ENCODE measurements at regions not wholly inside any gene's neighbourhood (a gene's known extent, or its start where the extent isn't known, plus 50 kb on each side); places are given as distances from the start of the nearest gene placed in this dataset.

DNA sequence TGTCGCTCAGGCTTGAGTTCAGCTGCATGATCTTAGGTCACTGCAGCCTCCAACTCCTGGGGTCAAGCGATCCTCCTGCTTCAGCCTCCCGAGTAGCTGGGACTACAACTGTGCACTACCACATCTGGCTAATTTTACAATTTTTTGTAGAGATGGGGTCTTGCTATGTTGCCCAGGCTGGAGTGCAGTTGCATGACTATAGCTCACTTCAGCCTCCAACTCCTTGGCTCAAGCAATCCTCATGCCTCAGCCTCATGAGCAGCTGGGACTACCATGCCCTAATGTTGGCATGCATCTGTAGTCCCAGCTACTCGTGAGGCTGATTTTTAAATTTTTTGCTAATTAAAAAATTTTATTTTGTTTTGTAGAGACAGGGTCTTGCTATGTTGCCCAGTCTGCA, 101.9 kb upstream of the NPTX2 start:
- no peak for DNase-seq (ENCODE audit: low spot score)

DNA sequence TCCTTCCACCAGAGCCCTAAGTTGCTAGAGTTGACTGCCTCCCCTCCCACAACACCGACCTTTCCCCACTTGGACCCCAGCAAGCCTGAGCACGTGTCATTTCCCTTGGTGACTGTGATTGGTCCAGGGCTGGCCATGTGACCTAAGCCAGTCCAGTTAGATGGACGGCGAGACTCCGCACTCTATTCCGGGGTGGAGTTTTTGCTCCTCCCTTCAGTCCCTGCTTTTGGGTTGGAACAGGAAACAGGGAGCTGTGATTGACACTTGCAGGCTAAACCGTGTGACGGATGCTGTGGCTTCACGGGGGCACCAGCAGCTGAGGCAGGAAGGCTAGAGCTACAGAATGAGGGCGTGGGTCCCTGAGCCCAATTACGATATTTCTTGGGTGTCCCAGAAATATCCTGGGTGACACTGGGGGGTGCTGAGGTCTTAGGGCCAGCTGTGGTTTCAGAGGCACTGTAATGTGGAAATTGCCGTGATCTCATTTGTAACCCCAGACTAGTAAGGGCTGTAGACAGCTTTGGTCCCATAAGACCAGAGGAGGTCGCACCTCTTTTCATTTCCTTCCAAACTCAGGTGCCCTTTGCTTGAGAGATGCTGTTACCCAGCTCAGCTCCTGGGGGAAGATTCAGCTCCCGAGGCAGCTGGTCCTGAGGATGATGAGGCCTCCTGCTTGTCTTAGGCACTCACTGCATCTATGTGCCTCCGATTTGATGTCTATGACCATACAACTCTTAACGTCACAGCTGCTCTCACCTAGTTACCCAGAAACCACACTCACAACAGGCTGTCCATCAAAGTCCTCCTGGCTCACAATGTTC, 102.7 kb upstream of the NPTX2 start:
- DNase-seq (ENCODE audit: low spot score): peak; percentile 58

DNA sequence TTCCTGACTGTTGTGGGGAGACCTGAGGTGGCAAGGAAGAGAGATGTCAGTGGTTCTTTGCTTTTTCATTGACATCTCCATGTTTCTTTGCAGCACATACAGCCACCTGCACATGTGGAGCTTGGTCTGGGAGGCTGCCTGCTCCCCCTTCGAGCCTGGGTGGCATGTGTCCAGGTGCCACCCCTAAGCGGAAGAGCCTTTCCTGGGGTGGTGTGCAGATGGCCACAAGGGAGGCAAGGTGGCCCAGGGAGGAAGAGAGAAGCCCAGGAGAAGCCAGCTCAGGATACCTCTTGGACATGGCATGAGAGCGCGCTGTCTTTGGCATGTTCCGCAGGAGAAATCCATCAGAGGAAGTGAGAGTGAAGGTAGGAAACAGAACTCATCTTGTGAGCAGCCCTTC, 105.9 kb upstream of the NPTX2 start:
- no peak for DNase-seq (ENCODE audit: low spot score)

DNA sequence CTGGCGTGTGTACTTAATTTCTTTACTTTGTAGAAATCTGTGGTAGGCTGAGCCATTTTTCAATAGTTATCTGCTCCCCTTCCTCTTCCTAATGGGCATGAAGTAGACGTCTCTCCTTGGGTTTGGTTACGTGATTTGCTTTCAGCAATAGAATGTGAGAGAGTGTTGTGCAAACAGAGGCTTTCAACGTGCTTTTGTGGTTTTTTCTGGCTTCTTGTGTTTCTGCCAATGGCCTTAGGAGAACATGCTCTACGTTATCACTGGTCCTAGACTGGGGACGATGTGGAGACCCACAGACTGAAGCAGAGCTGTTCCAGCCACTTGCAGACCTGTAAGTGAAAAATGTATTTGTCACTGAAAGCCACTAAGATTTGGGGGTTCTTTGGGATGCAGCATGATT, 107.2 kb upstream of the NPTX2 start:
- DNase-seq (ENCODE audit: low spot score): no peak

DNA sequence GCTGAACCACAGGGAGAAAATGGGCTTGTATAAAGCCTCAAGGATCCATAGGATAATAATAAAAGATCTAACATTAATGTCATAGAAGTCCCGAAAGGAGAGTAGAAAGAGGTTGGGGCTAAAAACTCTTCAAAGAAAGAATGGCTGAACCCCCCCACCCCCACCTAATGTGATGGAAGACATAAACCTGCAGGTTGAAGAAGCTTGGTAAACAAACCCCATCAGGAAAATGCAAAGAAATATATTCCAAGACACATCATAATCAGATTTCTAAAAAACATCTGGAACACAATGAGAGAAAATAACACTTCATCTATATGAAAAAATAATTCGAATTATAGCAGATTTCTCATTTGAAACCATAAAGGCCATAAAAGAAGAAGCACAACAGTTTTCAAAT, 105.6 kb upstream of the BAIAP2L1 start:
- no peak for DNase-seq (ENCODE audit: low spot score)

DNA sequence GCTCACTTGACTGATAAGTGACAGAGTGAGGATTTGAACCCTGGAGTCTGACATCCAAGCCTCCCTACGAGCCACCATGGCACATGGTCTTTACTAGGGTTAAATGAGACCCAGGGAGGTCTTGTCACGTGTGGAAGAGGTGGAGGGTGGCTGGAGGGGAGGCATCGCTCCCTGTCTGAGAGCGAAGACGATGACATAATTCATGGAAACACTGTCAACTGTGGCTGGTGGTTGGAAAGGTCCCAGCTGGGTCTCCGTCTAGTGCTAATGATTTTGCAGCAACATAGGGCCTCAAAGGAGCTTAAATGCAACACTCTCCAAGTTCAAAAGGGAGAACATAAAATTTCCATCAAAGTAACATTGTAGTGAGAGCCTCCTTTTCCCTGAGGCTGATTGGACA, 99.9 kb upstream of the BAIAP2L1 start:
- DNase-seq (ENCODE audit: low spot score): no peak

DNA sequence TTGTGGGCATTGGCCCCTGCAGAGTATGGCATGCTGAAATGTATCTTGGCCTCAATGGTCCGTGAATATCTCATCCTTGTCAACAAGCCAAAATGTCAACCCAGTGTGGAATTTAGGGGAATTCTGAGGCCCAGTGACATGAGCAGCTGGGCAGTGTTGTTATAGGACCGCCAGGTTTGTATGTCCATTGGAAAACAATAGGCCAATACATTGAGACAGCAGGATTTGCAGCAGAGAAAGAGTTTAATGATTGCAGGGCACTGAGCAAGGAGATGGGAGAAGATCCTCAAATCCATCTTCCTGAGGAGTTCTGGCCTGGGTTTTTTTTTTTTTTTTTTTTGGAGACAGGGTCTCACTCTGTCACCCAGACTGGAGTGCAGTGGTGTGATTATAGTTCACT, 95.7 kb upstream of the BAIAP2L1 start:
- DNase-seq (ENCODE audit: low spot score): no peak

DNA sequence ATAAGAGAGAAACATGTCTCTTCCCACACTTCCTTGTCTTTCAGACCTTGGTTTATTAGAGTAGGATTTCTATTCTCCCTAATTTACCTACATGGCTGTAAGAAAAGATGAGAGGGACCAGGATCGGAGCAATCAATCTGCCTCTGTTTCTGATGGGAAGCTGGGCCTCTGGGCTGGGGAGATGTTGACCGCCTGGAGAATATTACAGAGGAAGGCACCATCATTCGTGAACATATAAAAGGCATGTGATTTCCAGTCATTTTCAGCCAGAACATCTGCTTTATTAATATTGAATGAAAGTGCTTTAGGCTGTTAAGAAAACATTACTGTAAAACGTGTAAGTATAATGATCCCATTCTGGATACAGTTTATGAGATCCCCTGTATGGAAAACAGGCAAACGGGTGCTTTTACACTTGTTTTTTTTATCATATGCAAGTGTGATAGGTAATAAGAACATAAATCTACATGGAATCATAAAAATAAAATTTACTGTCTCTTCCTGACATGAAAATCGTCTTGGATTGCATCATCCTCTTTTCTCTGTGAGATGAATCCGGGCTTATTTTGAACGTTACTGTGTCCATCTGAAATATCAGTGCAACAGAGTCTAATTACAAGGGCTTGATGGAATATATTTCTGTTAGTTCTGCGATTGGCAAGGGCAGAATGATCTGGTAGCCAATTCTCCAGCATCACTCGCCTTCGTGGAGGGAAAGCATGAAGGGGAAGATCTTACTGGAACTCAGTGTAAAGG, 94.5 kb upstream of the BAIAP2L1 start:
- no peak for DNase-seq (ENCODE audit: low spot score)

DNA sequence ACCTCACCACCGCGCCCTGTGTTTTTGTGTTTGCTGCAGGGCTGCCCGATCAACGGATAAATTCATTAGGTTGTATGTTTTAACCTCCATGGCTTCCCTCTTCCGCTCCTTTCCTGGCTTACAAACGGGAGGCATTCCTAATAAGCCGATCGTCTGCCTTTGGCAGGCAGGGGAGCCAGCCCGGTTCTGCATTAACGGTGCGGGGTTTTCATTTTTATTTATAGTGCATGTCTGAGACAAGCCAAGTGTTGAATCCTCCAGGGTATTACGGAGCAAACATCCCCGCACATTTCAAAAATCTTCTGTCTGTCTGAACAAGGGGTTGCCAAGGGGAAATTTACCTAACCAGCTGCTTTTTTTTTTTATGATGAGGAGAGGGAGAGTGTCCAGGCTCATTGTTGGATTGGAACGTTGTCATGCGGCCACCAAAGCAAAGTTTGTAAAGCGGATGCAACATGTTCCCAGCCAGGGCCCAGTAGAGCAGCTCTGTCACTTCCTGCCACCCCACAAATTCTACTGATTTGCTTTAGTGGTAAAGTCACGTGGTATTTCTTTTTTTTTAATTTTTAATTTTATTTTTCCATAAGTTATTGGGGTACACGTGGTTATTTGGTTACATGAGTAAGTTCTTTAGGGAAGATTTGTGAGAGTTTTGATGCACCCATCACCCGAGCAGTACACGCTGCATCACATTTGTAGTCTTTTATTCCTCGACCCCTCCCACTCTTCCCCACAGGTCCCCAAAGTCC, 92.3 kb upstream of the BAIAP2L1 start:
- no peak for DNase-seq (ENCODE audit: low spot score)

DNA sequence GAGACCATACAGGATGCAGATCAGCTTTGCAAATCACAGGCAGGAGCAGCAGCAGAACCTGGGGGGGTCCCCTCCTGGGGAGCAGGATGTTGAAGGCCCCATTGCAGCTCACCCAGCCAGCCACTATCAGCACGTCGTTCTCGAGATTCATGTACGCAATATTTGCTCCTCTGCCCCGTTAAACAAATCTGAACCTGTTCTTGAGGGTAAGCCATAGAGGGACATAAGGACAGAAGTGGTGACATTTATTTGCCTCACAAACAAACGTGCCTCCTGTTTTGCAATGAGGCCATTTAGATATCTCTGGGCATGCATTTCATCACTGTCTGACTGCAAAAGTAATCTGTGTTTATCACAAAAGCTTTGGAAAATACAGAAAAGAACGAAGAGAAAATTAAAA, 87.3 kb upstream of the BAIAP2L1 start:
- no peak for DNase-seq (ENCODE audit: low spot score)

DNA sequence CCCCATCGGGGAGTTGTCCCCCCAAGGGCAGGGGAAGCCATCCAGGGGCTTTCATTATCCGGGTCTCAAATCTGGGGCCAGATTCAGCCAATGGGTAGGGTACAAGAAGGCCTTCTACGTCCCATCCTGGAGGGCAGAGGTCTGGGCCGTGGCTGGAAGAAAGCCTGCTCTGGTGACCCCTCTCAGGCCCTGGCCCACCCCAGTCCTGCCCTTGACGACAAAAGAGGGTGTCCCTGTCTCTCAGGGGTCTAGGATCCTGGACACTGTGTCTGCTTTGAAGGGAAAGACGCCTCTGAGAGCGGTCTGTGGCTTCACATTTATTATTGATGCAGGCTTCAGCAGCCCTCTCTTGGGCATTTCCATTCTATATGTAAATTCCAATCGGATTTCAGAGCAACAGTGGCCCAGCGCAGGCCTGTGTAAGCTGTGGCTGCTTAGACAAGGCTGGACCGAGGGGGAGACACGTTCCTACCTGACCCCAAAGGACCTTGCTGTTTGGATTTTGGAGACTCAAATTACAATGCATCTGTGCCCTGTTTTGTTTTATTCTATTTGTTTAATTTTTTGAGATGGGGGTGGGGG, 83.2 kb upstream of the BAIAP2L1 start:
- no peak for DNase-seq (ENCODE audit: low spot score)

DNA sequence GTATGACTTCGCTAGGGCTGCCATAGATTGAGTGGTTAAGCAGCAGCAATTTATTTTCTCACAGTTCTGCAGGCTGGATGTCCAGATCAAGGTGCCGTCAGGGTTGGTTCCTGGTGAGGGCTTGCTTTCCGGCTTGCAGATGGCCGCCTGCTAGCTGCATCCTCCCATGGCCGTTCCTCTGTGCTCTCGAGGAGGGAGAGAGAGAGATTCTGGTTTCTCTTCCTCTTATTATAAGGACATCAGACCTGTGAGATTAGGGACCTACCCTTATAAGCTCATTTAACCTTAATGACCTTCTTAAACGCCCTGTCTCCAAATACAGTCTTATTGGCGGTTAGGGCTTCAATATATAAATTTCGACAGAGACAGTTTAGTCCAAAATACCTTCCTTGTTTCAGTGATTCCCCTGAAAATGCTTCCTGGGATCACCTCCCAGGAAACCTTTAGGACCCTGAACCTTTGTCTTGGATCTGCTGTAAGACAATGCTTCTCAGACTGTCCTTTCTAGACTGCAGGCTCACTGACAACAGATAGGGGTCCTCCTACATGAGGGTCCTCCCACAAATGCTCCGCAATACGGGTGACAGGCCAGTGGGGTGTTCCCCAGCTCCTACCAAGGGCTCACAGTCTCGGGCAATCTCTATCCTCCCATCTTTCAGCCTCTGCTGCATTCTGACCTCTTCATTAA, 82.5 kb upstream of the BAIAP2L1 start:
- peak; percentile 41 for DNase-seq (ENCODE audit: low spot score)

DNA sequence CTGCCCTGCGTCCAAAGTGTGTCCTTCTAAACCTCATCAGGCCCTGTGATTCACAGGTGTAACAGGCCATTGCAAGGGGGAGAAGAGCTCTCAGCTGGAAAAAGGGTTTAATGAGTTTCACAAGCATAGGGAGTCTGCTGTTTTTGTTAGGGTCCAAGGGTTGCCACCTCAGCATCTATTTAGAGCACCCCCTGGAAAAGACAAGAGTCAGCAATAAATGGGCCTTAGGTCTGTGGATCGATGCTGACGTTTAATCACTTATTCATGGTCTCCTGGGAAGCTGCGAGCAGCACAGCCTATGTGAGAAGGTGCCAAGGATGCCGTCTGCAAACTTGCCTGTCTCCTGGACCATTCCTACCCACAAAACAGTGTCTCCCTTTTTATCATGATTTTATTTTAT, 78.4 kb upstream of the BAIAP2L1 start:
- DNase-seq (ENCODE audit: low spot score): no peak

DNA sequence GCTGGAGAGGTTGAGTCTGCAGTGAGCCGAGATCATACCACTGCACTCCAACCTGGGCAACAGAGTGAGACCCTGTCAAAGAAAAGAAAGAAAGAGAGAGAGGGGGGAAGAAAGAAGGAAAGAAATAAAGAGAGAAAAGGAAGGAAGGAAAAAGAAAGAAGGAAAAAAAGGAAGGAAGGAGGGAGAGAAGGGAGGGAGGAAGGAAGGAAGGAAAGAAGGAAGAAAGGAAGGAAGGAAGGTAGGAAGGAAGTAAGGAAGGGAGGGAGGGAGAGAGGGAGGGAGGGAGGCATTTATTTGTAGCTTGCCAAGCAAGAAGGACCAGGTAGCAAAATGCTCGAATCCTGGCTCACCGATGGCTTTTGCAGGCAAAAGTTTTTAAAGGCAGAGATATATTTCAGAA, 74.5 kb upstream of the BAIAP2L1 start:
- no peak for DNase-seq (ENCODE audit: low spot score)

DNA sequence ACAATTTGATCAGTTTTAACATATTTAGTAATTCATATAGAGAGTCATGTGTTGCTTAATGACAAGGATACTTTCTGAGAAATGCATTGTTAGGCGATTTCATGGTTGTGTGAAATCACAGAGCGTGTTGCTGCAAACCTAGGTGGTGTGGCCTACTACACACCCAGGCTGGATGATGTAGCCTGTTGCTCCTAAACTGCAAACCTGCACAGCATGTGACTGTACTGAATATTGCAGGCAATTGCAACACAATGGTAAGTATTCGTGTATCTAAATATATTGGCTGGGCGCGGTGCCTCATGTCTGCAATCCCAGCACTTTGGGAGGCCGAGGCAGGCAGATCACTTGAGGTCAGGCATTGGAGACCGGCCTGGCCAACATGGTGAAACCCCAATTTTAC, 73.7 kb upstream of the BAIAP2L1 start:
- no peak for DNase-seq (ENCODE audit: low spot score)

DNA sequence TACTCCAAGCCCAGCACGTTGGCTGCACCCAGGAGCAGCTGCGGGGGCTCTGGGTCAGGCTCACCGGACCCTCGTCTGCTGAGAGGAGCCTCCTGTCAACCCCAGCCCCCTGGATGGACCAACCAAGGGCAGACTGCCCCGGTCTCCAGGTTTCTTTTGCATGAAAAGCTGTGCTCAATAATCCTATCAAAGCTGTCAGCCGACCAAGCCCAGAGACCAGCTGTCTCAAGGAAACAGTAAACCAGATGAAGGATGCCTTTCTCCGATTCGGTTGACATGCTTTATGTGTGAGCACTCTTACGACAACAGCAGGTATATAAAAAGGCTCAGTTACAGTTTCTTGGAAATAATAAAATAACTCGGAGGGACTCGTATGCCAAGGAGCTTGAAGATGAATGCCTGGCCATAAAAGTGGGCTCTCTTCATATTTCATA, 71.6 kb upstream of the BAIAP2L1 start:
- no peak for DNase-seq (ENCODE audit: low spot score)

DNA sequence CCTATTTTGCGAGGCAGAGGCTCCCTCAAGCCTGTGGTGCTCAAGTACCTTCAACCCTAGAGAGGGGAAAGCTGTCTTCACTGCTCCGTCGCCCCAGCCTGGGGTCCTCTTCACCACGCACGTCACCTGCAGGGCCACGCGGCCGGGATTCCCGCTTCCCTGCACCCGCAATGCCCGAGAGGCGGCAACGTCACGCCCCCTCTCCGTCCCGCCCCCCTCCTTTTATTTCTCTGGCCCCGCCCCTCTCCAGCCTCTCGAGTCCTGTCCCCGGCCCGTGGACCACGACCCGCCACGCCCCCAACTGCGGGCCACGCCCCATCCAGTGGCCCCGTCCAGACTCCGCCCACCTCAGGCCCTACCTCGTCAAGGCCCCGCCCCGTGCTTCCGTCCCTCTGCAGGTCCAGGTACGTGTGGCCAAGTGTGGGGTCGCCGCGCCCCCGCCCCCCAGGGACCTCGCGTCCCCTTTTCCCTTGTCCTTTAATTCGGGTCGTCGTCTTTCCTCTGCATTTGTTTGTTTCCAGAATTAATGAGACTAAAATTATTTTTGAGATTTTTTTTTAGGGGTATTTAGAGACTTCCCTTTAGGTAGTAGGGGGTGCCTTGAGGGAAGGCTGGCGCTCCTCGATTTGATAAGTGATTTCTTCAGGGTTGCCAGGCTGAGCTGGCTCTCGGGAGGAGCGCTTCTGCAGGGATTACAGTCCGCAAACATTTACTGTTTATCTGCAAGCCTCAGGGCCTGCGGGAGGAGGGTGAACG, 69.8 kb upstream of the BAIAP2L1 start:
- peak; percentile 99 for DNase-seq (ENCODE audit: low spot score)

DNA sequence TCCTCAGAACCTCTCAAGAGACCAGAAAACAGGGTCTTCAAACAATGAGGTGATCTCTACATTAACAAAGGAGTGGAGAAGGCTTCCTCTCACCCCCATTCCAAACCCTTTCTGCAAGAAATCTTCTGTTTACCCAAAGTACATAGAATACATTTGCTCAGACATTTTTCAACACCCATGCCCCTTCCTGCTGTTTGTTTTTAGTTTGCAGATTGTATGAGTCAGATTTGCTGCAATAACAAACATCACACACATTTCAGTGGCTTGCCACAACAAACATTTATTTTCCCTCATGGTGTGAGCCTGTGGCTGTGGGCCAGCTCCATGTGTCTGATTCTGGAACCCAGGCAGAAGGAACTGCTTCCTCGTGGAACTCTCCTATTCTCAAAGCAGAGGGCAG, 68.2 kb upstream of the BAIAP2L1 start:
- DNase-seq (ENCODE audit: low spot score): no peak

DNA sequence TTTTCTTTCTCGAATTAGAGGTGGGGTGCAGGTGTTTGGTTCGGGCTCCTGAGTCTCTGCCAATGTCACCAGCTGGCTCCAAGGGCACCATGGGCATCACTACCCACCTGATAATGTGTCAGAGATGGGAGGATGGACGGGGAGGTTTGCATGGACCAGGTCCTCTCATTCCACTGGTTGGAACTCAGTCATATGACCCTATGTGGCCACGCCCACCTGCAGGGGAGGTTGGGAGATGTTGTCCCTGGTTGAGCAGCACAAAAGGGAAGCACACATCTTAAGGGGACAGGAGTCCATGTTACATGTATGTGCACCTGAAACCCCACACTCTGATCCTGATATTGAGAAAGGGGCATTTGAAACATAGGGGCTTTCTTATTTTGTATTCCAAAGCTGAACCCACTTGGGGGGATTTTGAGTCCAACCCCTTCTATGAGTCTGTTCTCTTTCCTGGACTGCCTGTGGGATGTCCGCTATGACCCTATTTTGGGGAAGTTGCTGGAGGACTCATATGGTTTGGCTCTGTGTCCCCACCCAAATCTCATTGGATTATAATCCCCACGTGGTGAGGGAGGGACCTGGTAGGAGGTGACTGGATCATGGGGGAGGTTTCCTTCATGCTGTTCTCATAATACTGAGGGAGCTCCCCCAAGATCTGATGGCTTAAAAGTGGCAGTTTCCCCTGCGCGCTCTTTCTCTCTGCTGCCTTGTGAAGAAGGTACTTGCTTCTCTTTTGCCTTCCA, 66.9 kb upstream of the BAIAP2L1 start:
- peak; percentile 48 for DNase-seq (ENCODE audit: low spot score)

DNA sequence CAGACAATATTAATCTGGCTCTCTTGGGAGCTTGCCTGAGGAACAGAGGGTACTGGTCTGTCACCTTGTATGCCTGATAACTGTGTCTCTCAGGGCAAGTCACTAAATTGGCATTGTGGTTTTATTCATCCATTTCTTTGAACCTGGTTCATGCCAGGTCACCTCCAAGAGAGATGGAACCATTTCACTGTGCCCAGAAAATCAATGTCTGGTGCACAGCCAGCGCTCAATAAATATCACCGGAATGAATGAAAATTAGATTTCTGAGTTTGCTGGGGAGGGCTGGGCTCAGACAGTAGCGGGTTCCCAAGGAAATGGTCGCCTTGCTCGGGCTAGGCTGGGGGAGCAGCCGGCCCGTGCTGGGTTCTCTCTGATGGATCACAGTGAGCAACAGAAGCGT, 64.1 kb upstream of the BAIAP2L1 start:
- DNase-seq (ENCODE audit: low spot score): no peak
